ENCODE measurements at regions not wholly inside any gene's neighbourhood (a gene's known extent, or its start where the extent isn't known, plus 50 kb on each side); places are given as distances from the start of the nearest gene placed in this dataset.
"Not testable (repeated sequence)": the region's sequence is repeated elsewhere in the genome, so short reads cannot be mapped to it uniquely, and the experiment has no call there.

GRCh38 chr1:232440325-232441035 lies 189.5 kb downstream of the SIPA1L2 start:
- DNase-seq = no peak

DNA sequence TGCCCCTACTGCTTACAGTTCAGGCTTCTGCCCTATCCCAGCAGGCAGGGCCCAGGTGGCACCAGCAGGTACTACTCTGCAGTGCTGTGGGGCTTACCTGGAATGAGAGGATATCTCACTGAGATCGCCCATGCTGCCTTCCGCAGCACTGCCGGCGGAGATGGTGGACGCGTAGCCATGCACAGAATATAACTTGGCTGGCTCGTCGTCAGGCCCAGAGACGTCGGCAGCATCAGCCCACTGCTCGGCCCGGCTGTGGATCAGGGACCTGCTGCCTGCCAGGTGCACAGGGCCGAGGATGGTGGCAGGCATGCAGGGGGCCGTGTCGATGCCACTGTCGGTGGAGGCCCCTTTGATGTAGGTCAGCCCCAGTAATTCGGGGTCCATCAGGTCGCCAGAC lies 190.9 kb downstream of the SIPA1L2 start:
- DNase-seq = no peak

GRCh38 chr1:232438476-232438875 lies 191.5 kb downstream of the SIPA1L2 start:
- no peak for DNase-seq

DNA sequence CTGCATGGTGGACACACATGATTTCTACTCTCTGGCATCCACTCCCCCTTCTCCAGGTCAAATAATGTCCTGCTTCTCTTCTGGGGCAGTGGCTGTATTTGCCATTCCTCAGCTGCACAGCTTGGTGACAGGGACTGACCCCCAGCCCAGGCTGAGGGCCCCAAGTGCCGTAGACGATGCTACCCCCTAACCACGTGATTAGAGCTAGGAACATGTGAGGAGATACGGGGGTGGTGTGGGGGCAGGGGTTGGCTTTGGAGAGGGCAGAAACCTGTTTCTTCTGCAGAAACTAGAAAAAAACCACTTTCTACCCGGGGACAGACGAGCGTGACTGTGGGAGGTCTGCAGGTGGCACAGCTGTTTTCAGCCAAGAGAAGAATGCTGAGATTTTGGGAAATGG lies 192.4 kb downstream of the SIPA1L2 start:
- DNase-seq = no peak

- DNase-seq = no peak
Observed at GRCh38 chr1:232435729-232436128, 194.2 kb downstream of the SIPA1L2 start.

GRCh38 chr1:232432313-232432712 lies 197.6 kb downstream of the SIPA1L2 start:
- no peak for DNase-seq

GRCh38 chr1:232431748-232432147 lies 198.2 kb downstream of the SIPA1L2 start:
- no peak for DNase-seq

- no peak for DNase-seq
Observed at GRCh38 chr1:232431326-232431725, 198.6 kb downstream of the SIPA1L2 start.

GRCh38 chr1:232430467-232430866 lies 199.5 kb downstream of the SIPA1L2 start:
- DNase-seq = no peak

- DNase-seq = no peak
Observed at GRCh38 chr1:232428786-232429530, 201.0 kb downstream of the SIPA1L2 start.

- no peak for DNase-seq
Observed at GRCh38 chr1:232428036-232428645, 201.8 kb downstream of the SIPA1L2 start.

GRCh38 chr1:232426801-232427200 lies 203.1 kb downstream of the SIPA1L2 start:
- no peak for DNase-seq

GRCh38 chr1:232425421-232425820 lies 204.5 kb downstream of the SIPA1L2 start:
- DNase-seq = no peak

GRCh38 chr1:232423591-232423990 lies 206.3 kb downstream of the SIPA1L2 start:
- no peak for DNase-seq

GRCh38 chr1:232422898-232423297 lies 207.0 kb downstream of the SIPA1L2 start:
- no peak for DNase-seq

DNA sequence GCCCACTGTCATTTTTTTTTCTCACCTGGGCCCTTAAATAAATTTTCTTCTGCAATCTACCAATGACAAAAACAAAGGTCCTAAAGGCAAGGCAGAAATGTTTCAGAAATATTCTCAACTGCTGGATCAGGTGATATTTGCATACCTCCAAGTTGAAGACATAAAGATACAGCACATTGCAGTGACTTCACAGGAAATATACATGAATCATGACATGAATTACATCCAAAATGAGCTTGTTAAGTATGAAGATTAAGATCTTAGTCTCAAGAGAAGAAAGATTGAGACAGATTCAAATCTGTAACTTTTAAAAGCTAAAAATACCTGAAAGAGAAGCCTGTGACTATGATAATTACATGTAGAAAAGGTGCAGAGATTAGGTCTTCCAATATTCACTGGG lies 207.8 kb downstream of the SIPA1L2 start:
- DNase-seq = no peak

DNA sequence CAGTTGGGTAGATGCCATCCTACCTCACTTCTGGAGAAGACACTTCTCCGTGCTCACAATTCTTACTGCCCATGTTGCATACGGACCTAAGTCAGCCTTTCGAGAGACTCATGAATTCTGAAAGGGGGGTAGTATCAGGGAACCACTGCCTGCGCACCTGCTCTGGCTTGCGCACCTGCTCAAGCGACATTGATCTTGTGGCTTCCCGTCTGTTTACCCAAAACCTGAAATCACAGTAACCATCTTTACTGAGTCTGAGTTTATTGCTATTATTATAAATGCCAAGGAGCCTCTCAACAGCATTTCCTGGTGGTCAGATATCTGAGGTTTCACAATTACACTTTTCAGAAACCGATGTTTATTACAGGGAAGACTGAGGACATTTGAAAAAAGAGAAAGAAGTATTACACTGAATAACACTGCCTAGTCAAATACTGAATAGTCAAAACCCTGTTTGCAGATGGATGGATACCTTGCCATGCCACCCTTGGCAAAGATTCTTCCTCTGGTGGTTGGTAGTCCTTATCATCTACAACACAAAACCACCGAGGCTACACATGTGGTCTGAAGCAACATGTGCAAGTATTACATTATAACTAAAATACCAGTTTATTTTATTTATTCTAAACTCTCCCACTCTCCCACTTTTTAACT lies 208.7 kb downstream of the SIPA1L2 start:
- peak; percentile 26 for DNase-seq

DNA sequence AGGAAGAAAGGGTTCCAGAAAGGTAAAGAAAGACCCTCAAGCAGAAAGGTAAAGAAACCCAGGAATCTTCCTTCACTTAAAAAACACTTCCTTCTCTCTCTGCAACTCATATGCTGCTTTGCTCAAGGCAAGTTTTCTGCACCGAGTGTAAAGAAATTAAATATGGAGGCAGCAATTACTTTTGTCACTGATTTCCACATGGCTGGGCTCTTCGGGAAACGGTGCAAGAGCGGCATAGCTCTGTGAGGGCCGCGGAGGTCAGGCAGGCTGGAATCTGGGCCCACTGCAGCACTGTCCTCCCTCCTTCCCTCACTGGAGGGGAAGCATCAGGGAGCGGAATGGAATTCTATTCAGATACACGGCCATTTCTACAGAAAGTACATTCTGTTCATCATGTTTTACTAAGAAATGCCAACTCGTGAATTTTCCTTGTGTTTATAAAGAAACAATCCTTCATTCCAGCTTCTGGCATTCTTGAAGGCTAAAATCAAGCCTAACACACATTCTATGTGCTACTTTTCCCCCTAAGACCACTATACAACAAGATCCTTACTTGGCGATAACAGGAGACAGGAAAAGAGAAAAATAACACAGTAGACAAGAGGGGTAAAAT lies 212.2 kb downstream of the SIPA1L2 start:
- no peak for DNase-seq

GRCh38 chr1:232416026-232416568 lies 213.8 kb downstream of the SIPA1L2 start:
- no peak for DNase-seq

DNA sequence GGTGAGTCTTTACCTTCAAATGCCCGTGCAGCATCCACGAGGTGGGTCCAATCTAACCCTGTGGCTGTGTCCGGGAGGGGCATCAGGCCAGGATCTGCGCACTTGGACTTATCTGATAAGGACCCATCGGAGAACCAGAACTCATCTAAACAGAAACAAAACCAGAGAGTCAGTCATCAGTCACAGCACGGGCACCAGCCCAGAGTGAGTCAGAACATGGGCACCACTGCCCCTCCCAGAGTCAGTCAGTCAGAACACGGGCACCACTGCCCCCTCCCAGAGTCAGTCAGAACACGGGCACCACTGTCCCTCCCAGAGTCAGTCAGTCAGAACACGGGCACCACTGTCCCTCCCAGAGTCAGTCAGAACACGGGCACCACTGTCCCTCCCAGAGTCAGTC lies 214.5 kb downstream of the SIPA1L2 start:
- not testable (repeated sequence) for DNase-seq

GRCh38 chr1:232414100-232414499 lies 215.8 kb downstream of the SIPA1L2 start:
- no peak for DNase-seq

GRCh38 chr1:232413674-232414073 lies 216.3 kb downstream of the SIPA1L2 start:
- no peak for DNase-seq

DNA sequence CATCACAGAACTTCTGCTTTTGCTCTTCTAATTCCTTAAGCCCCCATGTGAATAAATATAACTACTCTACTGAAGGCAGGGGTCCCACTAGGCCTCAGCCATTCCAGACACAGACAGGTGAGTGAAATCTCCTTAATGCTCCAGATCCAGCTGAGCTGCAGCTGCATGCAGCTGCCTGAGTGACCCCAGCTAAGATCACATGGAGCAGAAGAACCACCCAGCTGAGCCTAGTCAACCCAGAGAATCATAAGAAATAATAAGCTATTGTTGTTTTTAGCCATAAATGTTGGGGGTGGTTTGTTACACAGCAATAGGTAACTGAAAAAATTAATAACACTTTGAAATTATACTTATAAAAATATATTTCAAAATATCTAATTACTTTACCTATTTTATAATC lies 220.3 kb downstream of the SIPA1L2 start:
- DNase-seq = no peak
